A673 (cell line): ENCODE measurements at regions not wholly inside any gene's neighbourhood (a gene's known extent, or its start where the extent isn't known, plus 50 kb on each side); places are given as distances from the start of the nearest gene placed in this dataset.

ENCODE experiments used
- CTCF ChIP-seq: fragments of 300-800, 200-600 bp; sonication (generic); conservative IDR thresholded peaks from 2 replicates; pipeline ENCODE4 v1.5.1; 2017; ENCODE audit warnings: low read depth, mild to moderate bottlenecking, antibody characterized with exemption, low read length, moderate library complexity, mixed read lengths
- EZH2 ChIP-seq: fragments of 200-600 bp; sonication (generic); IDR thresholded peaks from 2 replicates; pipeline ENCODE4 v1.6.1; 2017; ENCODE audit warnings: borderline replicate concordance, low read depth, mild to moderate bottlenecking, mixed read lengths, antibody characterized with exemption, low read length; ENCODE audit not compliant: poor library complexity, severe bottlenecking

- TF ChIP-seq CTCF = no peak
- TF ChIP-seq EZH2 = no peak
These were observed 375.3 kb downstream of the DNAH5 start for GRCh38 chr5:13569090-13569715.
